ENCODE measurements at regions not wholly inside any gene's neighbourhood (a gene's known extent, or its start where the extent isn't known, plus 50 kb on each side); places are given as distances from the start of the nearest gene placed in this dataset.

DNA sequence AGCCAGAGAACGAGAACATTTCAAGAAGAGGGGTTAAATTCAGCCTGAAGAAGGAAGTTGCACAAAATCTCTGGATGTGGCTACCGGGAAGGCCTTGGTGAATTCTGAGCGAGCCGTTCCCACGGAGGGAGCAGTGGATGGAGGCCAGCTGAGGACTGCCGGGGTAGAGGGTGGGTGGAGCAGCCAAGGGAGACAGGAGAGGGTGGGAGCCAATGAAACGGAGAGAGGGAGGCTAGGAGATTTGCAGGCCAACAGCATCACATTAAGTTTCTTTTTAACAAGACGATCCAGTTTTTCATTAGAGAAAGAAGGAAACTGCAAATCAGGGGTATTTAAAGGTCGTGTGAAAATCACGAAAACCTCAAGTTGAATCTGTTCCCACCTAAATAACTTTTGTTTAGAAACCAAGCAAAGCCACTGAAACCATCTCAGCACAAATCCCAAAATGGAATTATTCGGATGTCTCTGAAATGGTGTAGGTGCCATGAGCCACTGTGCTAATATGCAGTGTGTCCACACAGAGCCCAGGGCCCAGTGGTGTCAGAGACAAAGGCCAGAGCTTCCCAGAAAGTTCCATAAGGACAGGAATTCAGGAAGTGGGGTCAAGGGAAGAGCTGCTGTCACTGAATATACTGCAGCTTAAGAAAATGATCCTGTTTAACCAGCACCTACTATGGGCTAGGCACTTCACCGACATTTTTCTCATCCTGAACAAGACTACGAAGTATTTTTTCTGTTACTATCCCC lies 59.7 kb upstream of the SLC35C1 start:
- no peak for TF ChIP-seq POLR2A (IDR thresholded peaks at IDR 0.05)
- TF ChIP-seq, protein P1, sequence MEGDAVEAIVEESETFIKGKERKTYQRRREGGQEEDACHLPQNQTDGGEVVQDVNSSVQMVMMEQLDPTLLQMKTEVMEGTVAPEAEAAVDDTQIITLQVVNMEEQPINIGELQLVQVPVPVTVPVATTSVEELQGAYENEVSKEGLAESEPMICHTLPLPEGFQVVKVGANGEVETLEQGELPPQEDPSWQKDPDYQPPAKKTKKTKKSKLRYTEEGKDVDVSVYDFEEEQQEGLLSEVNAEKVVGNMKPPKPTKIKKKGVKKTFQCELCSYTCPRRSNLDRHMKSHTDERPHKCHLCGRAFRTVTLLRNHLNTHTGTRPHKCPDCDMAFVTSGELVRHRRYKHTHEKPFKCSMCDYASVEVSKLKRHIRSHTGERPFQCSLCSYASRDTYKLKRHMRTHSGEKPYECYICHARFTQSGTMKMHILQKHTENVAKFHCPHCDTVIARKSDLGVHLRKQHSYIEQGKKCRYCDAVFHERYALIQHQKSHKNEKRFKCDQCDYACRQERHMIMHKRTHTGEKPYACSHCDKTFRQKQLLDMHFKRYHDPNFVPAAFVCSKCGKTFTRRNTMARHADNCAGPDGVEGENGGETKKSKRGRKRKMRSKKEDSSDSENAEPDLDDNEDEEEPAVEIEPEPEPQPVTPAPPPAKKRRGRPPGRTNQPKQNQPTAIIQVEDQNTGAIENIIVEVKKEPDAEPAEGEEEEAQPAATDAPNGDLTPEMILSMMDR (IDR thresholded peaks at IDR 0.05), result no peak
- no peak for TF ChIP-seq EP300 (IDR thresholded peaks at IDR 0.05)
